Keratinocyte (primary cell): ENCODE measurements at regions not wholly inside any gene's neighbourhood (a gene's known extent, or its start where the extent isn't known, plus 50 kb on each side); places are given as distances from the start of the nearest gene placed in this dataset.

Experiments used
- CTCF ChIP-seq, 3 experiments: IDR thresholded peaks in 1 of 3; conservative IDR thresholded peaks in 1 of 3; optimal IDR thresholded peaks in 1 of 3; 2 replicates in 2 of 3; 3 replicates in 1 of 3; pipeline versions ENCODE3 to v1.5.1; 2011; ENCODE audit warnings: low read length in 3 of 3, mild to moderate bottlenecking in 3 of 3, moderate library complexity in 2 of 3, control low read depth in 1 of 3, inconsistent platforms in 1 of 3; ENCODE audit not compliant: insufficient read depth in 2 of 3; ENCODE audit errors: extremely low read depth in 1 of 3
- EZH2 ChIP-seq: IDR thresholded peaks from one replicate; pipeline ENCODE4 v1.6.1; 2012; ENCODE audit warnings: inconsistent platforms, mild to moderate bottlenecking, low read length, moderate library complexity

DNA sequence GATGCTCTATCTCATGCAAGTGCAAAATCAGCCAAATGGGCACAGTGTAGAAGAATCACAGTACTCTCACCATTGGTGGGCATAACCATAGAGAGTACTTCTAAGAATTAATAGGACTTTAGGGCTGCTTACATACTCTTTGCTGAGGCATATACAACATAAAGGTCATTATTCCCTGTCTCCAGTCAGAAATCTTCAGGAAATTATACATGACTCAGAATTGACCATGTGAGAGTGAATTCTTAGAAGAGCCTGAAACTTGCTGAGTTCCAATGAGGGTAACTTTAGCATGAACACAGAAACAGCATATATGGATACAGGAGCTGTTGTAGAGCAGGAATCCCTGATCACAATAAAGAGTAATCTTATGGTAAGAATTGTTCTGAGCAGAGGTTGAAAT lies 498.7 kb downstream of the TENT5A start:
- TF ChIP-seq CTCF (optimal IDR thresholded peaks at IDR 0.05 in 1 of 3, IDR thresholded peaks at IDR 0.05 in 1 of 3, conservative IDR thresholded peaks at IDR 0.05 in 1 of 3; ENCODE audit: extremely low read depth in 1 of 3, insufficient read depth in 2 of 3, low read length in 3 of 3), result no peak
- no peak for TF ChIP-seq EZH2
